DLD1 (cell line): ENCODE measurements at regions not wholly inside any gene's neighbourhood (a gene's known extent, or its start where the extent isn't known, plus 50 kb on each side); places are given as distances from the start of the nearest gene placed in this dataset.

Source experiments
- in situ Hi-C: cut with HindIII; loops from 2 replicates; pipeline ENCODE4 v1.10.0; 2017; ENCODE audit warnings: low sequenced_read_pairs

DNA sequence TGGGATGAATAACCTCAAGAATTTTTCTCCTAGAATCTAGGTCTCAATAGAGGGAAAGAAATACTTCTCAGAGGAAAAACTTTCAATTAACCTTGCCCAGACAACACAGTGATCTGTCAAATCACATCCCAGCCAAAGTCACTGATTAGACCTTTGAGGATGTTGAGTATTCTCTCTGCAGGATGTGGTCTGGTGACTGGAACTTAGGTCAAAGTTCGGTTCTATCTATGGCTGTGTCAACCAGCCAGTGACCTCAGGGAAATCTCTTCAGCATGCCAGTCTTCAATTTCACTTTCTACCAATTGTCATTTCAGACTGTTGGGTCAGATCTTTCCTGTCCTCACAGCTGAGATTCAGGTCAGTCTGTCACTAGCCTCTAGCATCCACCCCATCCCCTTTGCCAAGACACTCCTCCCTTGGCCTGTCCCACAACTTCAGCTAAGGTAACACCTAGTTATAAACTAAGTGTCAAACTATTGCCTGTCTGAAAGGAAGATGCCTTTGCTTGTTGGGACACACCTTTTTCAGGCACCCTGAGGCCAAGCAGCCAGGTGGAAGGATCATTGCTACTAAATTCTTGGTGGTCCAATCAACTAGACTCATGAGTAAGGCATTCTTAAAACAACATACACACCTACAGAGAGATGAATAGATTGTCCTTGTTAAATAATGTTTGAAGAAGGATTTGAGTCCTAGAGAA is 156.3 kb upstream of the FST start:
- in situ Hi-C loops = no loop called here

DNA sequence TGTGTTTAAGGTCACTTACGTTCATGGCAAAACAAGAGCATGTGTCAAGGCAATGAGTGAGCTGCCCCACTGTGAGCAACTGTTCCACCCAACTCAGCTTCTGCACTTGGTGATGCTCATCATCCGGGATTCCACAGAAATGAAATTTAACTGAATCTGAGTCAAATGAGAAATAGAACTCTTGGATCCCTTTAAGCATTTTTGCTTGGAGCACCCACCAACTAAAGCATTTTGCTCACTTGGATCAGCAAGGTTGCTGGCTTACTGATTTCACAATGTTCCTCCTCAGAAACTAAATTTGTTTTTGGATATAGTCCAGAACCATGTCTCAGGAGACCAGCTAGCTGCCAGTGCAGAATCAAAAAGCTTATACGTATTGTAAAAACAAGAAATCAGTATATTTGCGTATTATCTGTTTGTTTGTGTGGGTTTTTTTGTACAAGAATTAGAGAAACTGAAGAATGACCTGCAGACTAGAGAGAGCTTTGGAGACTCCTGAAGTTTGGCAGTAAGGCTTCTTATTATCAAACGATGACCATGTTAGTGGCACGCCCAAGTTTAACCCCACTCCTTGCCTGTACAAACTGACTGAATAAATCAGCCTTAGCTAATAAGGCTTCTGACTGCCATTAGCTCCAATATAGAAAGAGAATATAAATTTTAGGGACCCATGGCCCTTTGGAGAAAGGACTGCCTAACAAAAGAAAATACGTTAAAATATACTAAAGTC is 153.8 kb upstream of the FST start:
- in situ Hi-C loops = no loop called here

DNA sequence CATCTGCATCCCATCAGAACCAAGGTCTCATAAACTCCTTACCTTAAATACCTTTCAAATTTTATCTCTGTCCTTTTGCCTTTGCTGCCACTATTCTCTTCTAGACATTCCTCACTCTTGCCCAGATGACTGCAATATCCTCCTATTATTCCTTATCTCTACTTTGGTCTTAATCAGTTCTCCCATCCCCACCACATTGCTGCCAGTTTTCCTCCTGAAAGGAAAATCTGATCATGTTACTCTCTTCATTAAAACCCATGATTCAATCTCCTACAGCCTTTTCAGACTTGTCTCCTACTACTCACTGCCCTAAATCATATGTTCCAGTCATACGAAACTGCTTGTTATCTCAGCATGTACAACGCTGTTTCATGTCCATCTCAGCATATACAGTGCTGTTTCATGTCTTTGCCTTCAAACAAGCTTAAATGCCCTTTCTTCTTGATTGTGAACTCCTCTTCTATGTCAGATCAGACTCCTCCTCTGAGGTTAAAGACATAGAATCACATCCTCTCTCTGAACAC is 152.6 kb upstream of the FST start:
- in situ Hi-C loops = no loop called here

DNA sequence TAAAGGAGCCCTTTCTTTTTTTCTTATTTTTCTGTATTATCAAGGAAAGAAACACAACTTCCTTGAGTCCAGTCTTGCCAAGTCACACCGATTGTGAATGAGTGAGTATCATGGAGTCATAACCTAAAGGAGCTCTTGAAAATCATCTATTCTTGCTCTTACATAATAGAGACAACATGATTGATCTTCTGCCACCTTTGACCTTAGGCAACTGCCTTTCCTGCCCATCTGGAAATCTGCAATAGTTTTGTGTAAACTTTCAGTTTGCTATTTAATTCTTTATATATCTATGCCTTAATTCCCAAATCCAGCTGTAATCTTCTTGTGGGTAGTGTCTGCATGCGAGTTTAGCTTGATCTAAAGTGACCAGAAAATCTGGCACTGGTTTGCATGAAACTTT is 149.9 kb upstream of the FST start:
- in situ Hi-C loops = no loop called here

DNA sequence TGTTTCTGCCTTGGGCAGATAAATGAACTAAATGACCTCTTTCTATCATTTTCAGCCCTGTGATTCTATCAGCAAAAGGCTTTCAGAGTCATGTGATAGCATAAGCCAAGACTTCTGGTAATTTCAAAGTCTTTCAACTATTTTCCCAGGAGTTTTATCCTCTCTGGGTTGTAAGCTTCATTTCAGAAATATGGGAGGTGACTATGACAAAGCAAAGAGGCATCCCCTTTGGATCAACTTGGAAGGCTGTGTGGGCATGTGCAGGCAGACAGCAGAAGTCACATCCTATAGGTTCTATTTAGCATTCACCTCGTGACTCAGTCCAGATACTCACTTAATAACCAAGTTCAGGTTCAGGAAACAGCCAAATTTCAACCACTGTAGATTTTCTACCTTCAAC is 149.0 kb upstream of the FST start:
- in situ Hi-C loops = no loop called here

DNA sequence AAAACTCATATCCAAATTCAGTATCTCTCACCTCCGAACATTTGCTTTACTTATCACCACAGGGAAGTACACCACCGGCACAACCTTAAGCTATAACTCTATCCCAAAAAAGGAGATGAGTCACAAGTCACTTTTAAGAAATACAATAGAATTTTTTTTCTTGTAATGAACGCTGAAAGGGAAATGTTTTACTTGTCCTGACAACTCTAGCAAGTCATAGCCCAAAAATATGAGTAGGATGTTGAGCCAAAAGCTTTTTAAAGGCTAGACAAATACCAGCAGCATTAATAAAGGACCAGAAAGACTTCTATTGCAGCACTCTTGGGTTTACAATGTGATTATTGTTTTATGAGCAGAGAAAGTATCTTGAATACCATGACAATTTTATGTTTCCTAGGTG is 147.3 kb upstream of the FST start:
- in situ Hi-C loops = no loop called here

DNA sequence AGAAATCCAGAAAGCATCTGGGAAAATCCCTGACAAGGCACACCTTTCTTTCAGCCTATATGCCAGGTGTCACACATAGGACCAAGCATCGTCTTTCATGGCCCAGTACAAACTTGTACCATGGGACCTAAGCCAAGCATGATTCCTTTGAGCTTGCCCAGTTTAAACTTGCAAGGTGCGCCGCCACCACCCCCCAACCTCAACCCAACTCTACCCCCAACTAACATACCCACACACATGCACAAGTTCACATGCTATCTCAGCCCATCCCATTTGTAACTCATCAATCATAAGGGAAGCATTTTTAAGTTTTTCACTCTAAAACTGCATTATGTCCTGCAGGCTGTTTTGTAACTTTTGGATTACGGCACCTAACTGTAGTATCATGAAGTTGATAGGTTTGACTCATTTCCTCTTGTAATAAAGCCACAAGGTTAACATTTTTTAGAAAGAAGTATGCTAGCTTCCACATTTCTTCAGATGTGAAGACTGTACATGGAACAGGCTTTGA is 145.9 kb upstream of the FST start:
- in situ Hi-C loops = no loop called here

DNA sequence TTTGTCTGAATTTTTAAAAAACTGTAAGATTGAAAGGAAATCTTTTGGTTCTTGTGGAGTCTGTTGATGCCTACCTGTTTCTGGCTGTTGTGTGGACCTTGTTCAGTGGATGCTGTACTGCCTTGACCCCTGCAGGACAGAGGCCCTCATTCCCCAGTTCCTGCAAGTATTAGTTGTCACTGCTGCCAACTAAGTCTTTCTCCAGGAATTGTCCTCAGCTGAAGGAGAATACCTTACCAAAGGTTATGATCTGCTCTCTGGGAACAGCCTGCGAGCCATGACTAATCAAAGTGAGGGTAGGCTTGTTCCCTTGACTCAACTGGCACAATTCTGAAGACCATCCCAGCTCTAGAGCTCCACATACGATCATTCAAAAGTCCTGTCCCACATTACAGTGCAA is 145.3 kb upstream of the FST start:
- in situ Hi-C loops = no loop called here

DNA sequence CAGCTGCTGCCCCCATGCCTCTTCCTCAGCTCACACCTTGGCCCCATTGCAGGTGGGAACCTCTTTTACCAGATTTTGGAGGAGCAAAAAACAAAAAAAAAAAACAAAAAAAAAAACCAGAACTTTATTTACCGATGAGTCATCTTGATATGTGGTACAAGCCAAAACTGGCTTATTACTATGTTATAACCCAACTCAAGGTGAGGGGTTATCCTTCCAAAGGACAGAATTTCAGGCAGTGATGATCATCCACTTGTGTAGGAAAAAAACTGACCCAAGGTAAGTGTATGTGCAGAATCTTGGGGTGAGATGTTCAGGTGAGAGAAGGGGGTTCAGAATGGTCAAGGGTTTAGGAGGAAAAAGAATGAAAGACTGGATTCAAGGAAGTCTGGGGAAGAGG is 142.6 kb upstream of the FST start:
- in situ Hi-C loops = no loop called here

DNA sequence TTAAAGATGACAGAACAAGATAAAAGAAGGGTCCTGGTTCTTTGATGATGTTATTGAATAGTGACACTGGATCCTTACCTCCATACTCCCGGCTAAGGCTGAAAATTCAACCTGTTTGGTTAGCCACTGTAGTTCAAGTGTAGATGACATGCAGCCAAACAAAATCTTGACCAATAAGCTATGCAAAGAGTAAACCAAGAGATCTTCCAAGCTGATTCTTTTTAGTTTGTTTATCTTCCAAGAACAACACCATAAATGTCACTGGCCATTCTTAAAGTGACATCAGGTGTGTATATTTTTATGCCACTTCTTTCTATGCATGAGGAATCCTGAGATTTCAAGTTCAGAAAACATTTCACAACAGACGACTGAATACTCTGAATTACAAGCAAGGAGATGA is 141.5 kb upstream of the FST start:
- in situ Hi-C loops = no loop called here

DNA sequence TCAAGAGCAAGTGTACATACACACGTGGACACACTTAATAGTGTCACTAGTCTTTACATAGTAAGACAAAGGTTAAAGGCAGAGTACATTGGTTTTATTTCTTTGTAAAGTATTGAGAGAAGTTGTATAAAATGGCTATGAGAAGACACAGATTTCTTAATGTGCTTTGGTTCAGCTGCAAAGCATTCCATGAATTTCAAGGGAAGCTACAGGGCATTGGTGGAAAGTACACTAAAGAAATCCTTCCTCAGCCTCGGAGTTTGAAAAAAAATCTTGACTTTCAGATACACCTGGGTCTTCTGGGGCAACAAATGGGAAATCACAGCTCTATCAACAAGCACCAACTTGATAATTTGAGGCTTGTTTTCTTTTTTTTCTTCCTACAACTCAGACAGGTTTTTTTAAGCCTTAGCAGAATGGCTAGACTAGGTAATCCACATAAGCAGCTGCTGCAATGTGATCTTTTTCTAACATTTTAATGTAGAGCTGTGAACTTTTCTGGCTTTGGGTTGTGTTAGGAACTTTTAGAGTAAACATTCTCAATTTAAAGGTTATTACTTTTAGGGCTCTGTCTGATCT is 140.4 kb upstream of the FST start:
- in situ Hi-C loops = no loop called here

DNA sequence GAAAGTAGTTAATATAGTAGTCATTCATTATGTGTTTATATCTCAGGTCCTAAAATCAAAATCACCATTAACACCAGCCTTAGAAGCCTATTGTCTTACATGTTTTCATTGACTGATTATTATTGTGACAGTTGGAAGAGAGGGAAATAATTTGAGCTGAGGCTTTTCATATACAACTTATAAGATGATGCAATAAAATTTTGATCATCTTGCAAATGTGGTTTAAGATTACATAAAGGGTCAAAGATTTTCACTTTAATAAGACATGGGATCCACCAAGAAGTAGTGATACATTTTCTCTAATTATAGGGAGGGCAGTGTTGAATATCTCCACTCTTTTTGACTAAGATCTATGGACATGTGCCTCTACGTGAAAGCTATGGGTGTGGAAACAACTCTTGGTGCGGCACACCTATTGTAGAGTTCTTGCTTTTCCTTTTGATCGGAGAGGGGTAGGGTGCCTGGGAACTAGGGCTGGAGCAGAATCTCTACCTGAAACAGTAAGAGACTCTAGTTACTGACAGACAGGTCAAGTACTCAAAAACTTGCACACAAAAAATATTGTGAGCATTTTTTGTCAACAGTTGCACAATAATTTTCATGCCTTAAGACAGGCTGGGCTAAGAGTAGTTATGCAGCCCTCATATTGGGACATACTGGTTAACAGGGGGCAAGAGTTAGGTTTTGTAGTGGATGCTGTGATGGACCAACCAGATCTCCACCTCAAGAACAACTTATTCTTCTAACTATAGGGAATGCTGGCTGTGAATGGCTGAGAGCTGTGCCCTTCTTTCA is 139.3 kb upstream of the FST start:
- in situ Hi-C loops = no loop called here

DNA sequence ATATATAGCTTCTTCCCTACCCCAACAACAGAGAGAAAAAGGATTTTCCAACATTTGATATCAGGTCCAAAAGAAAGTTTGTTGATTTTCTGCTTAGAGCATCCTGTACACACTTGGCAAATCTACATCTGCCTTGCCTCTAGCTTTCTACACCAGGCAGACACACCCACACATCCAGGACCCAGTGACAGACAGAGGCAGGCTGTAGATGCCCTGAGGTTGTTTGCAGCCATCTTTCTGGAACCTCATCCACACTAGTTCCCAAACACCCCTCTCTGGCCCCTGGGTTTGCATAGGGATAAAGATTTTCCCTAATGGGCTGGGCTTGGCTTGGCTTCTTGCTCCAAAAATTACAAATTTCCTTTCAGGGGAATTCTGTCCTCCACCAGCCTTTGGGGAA is 138.2 kb upstream of the FST start:
- in situ Hi-C loops = no loop called here

DNA sequence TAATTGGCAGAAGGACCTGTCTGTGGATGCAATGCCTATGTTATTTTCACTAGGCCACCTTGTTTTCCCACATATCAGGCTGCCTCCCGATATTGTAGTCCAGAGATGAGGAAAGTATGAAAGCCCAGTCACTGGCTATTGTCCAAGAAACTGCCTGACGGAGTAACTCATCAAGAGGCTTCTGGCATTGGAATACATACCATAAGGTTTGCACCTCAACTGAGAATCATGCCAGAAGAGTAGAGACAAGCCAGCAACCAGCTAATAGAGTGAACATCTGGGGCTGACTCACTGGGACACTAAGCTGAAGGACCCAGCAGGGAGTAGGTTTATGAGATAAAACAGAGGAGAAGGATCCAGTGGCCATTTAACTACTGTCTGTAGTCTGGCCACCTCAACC is 137.2 kb upstream of the FST start:
- in situ Hi-C loops = no loop called here

DNA sequence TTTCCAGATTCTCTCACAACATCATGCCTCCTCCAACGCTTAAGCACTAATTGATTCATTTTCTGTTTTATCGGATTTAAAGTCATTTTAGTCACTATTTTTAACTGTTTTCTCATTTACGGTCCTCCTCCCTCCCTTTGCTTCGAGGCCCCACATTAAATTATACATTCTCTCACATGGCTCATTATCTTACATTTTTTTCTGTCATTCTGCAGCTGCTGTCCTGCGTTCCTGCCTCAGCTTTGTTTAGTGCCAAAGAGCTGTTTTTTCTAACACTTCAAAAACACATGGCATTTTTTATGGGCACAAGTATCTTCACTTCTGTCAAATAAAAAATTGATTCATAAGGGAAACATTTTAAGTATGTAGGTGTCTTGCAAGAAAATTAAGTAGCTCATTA is 130.1 kb upstream of the FST start:
- in situ Hi-C loops = loop anchor here (5.0 kb wide), 1 partner anchor 103 kb away; no protein-coding TSS in a partner anchor

DNA sequence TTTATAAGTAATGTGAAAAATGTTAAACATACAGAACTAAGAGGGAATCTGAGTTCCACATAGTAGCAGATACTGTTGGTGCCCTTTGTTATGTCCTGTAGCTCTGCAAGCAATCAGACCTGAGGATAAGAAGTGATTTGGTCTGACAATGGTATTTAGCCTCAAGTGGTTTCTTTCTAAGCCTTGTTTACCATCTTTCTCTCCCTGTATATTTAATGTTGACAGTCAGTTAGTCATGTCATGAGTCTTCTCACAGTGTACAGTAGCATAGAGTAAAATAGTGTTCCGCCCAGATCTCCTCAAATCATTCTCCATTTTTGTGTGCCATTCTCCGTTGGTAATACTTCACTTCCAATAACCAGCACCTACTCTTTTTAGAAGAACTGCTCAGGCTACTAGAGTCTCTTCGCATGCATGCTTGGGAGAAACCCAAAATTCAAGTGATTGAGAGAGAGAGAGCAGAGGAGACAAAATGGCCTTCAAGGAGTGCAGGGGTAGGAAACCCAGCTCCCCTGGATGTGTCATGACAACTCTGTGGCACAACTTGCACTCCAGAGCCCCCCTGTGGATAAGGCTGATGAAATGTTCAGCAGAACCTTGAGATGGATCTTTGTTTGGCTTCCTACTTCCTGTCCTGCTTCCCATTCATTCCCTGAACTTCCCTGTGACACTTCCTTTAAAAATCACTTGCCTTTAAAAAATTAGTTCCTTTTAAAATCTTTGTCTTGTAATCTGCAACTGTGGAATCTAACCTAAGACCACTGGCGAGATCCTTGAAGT is 129.2 kb upstream of the FST start:
- in situ Hi-C loops = loop anchor here (5.0 kb wide), 1 partner anchor 104 kb away; no protein-coding TSS in a partner anchor

DNA sequence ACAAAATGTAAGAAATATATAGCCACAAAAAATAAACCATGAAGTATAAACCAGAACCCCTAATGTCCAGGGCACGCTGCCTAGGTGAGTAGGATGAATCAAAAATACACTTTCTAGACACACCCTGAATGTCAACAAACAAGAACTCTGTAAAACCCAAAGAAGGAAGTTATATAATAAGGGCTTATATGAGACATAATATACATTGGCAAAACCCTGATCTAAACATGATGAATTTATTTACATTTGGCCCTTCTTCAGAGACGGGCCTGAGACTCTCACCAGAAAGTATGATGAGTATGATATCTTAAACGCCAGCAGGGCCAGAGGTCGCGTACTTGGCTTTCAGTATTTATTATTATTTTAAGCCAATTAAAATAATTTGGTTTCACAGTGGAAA is 125.1 kb upstream of the FST start:
- in situ Hi-C loops = no loop called here

DNA sequence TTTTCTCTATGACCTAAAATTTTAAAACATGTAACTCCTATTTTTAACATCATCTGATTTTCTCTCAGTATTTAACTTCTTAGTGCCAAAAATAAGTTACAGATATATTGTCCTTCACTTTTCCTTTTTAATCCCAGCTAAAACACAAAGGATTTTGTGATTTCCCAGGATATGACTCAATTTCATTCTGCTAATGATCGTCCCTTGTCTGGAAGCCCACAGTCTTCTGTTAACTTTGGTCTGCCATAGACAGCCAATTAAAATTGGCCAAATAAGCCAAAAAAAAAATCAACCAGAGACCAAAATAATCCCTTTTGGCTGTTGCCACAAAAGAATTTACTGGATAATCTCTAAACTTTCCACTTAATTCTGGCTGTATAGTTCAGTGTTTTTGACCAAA is 124.5 kb upstream of the FST start:
- in situ Hi-C loops = no loop called here

DNA sequence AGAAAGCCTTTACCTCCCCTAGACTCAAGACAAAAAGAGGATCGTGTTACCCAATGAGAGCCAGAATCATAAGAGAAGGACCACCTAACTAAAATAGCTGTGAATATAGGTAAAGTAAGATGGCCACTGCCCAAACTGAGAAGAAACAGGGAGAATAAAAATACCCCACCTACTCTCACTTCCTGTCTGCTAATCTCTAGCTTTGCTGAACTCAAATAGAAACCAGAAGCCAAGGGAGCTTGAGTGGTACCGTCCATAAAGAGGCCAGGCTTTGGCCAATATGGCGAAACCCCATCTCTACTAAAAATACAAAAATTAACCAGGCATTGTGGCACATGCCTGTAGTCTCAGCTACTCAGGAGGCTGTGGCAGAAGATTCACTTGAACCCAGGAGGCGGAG is 123.0 kb upstream of the FST start:
- in situ Hi-C loops = no loop called here

DNA sequence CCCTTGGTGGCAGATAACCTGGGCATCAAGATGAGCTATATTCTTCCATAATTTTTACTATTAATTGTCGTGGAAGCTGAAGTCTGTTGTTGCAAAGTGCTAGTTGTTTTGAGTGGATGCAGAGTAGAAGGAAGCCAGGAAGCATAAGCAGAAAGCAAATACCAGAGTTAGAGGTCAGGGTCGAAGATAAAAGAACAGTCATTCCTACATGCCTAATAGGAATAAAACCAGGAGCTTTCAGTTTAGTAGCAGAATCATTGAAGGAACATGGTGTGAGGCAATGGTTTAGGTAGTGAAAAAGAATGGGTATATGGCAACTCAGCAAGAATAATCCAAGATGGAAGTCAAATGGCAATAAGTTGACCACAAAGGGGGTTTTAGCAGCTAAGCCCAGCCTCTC is 121.6 kb upstream of the FST start:
- in situ Hi-C loops = no loop called here
